Astrocyte (in vitro differentiated cells and primary cell): ENCODE measurements at regions not wholly inside any gene's neighbourhood (a gene's known extent, or its start where the extent isn't known, plus 50 kb on each side); places are given as distances from the start of the nearest gene placed in this dataset.

Experiments used
- DNase-seq: peaks from one replicate; pipeline ENCODE4 v3.0.0-alpha.2; 2010; ENCODE audit warnings: low read depth
- FAIRE-seq: peaks from 2 replicates; lab custom pipeline; 2011; peaks lifted over from hg19 to GRCh38; lab: Jason Lieb, UNC
- H2AFZ ChIP-seq: 2 replicates; pipeline ENCODE4 v1.6.0; 2012; ENCODE audit warnings: low read depth, low read length, inconsistent platforms
- H3K27ac ChIP-seq: 2 replicates; pipeline ENCODE4 v1.5.1; 2011; ENCODE audit warnings: low read depth, low read length, inconsistent platforms
- H3K27me3 ChIP-seq: 2 replicates; pipeline ENCODE4 v1.6.0; 2011; ENCODE audit warnings: low read length, inconsistent platforms; ENCODE audit not compliant: insufficient read depth
- H3K36me3 ChIP-seq: 2 replicates; pipeline ENCODE4 v1.5.1; 2011; ENCODE audit warnings: low read length, inconsistent platforms; ENCODE audit not compliant: insufficient read depth
- H3K4me1 ChIP-seq: 2 replicates; pipeline ENCODE4 v1.5.1; 2011; ENCODE audit warnings: low read length, inconsistent platforms; ENCODE audit not compliant: insufficient read depth
- H3K4me2 ChIP-seq: 2 replicates; pipeline ENCODE4 v1.6.0; 2012; ENCODE audit warnings: low read length, inconsistent platforms
- H3K4me3 ChIP-seq: 2 replicates; pipeline ENCODE4 v1.5.1; 2011; ENCODE audit warnings: low read depth, mild to moderate bottlenecking, low read length, inconsistent platforms; ENCODE audit not compliant: insufficient read depth
- H3K79me2 ChIP-seq: 2 replicates; pipeline ENCODE4 v1.6.0; 2012; ENCODE audit warnings: mild to moderate bottlenecking, low read length, inconsistent platforms; ENCODE audit not compliant: insufficient read depth
- H3K9ac ChIP-seq: 2 replicates; pipeline ENCODE4 v1.6.0; 2012; ENCODE audit warnings: mild to moderate bottlenecking, low read length, inconsistent platforms
- H3K9me3 ChIP-seq: 2 replicates; pipeline ENCODE4 v1.5.1; 2012; ENCODE audit warnings: low read depth, mild to moderate bottlenecking, low read length, inconsistent platforms; ENCODE audit not compliant: insufficient read depth
- H4K20me1 ChIP-seq: 2 replicates; pipeline ENCODE4 v1.6.0; 2012; ENCODE audit warnings: low read length, inconsistent platforms; ENCODE audit not compliant: insufficient read depth
- H3K27ac Mint-ChIP-seq: one replicate; pipeline ENCODE4 v1.8.0; 2021; ENCODE audit warnings: mild to moderate bottlenecking, mixed read lengths; ENCODE audit not compliant: unreplicated experiment
- H3K27me3 Mint-ChIP-seq: one replicate; pipeline ENCODE4 v1.8.0; 2021; ENCODE audit warnings: low read depth, mixed read lengths; ENCODE audit not compliant: unreplicated experiment
- H3K36me3 Mint-ChIP-seq: one replicate; pipeline ENCODE4 v1.8.0; 2021; ENCODE audit warnings: low read depth, mixed read lengths; ENCODE audit not compliant: unreplicated experiment
- H3K4me1 Mint-ChIP-seq: one replicate; pipeline ENCODE4 v1.8.0; 2021; ENCODE audit warnings: low read depth, mixed read lengths; ENCODE audit not compliant: unreplicated experiment
- H3K4me3 Mint-ChIP-seq: one replicate; pipeline ENCODE4 v1.8.0; 2021; ENCODE audit warnings: mild to moderate bottlenecking, moderate library complexity, mixed read lengths; ENCODE audit not compliant: unreplicated experiment
- H3K9me3 Mint-ChIP-seq: one replicate; pipeline ENCODE4 v1.8.0; 2021; ENCODE audit warnings: mild to moderate bottlenecking, mixed read lengths; ENCODE audit not compliant: unreplicated experiment
- EZH2 ChIP-seq: IDR thresholded peaks from 2 replicates; pipeline ENCODE4 v1.6.1; 2012; ENCODE audit warnings: mild to moderate bottlenecking, low read length, inconsistent platforms; ENCODE audit not compliant: insufficient read depth
- TF ChIP-seq, protein P1 (sequence below): IDR thresholded peaks from 2 replicates; pipeline ENCODE4 v1.5.1; 2011; ENCODE audit warnings: low read depth, mild to moderate bottlenecking, inconsistent platforms, low read length, moderate library complexity; ENCODE audit not compliant: insufficient read depth

- peaks cover 10% of the 10 kb centered on the region for H3K4me1 ChIP-seq
- no peak overlapping the region for H3K4me2 ChIP-seq
- H4K20me1 ChIP-seq, result no peaks in the 10 kb centered on the region
- peak overlapping the region; percentile 74 for H3K27ac Mint-ChIP-seq
- no peak overlapping the region for H3K4me3 Mint-ChIP-seq
- H3K27me3 ChIP-seq, result no peaks in the 10 kb centered on the region
- H3K9ac ChIP-seq, result no peak overlapping the region
- H2AFZ ChIP-seq, result peak overlapping the region; percentile 14
- TF ChIP-seq EZH2, result no peak
- TF ChIP-seq, protein P1, sequence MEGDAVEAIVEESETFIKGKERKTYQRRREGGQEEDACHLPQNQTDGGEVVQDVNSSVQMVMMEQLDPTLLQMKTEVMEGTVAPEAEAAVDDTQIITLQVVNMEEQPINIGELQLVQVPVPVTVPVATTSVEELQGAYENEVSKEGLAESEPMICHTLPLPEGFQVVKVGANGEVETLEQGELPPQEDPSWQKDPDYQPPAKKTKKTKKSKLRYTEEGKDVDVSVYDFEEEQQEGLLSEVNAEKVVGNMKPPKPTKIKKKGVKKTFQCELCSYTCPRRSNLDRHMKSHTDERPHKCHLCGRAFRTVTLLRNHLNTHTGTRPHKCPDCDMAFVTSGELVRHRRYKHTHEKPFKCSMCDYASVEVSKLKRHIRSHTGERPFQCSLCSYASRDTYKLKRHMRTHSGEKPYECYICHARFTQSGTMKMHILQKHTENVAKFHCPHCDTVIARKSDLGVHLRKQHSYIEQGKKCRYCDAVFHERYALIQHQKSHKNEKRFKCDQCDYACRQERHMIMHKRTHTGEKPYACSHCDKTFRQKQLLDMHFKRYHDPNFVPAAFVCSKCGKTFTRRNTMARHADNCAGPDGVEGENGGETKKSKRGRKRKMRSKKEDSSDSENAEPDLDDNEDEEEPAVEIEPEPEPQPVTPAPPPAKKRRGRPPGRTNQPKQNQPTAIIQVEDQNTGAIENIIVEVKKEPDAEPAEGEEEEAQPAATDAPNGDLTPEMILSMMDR, result no peak
- no peaks in the 10 kb centered on the region for H3K36me3 ChIP-seq
- H3K9me3 ChIP-seq, result no peaks in the 10 kb centered on the region
- FAIRE-seq (no peak), DNase-seq (peak; percentile 30)
- no peaks in the 10 kb centered on the region for H3K27me3 Mint-ChIP-seq
- H3K79me2 ChIP-seq, result no peaks in the 10 kb centered on the region
- no peak overlapping the region for H3K4me3 ChIP-seq
- H3K27ac ChIP-seq, result no peak overlapping the region
- peaks cover 32% of the 10 kb centered on the region for H3K4me1 Mint-ChIP-seq
- no peaks in the 10 kb centered on the region for H3K36me3 Mint-ChIP-seq
- H3K9me3 Mint-ChIP-seq, result peaks cover 2% of the 10 kb centered on the region
Observed at GRCh38 chr3:88812576-88812975, 294.8 kb upstream of the EPHA3 start.

- H3K4me3 Mint-ChIP-seq, result no peak overlapping the region
- Histone ChIP-seq H3K27me3 (no peaks in the 10 kb centered on the region), H3K36me3 (no peaks in the 10 kb centered on the region), H3K9ac (no peak overlapping the region), H3K27ac (no peak overlapping the region), H2AFZ (no peak overlapping the region), H3K79me2 (no peaks in the 10 kb centered on the region), H3K4me3 (no peak overlapping the region), H3K4me1 (no peaks in the 10 kb centered on the region), H4K20me1 (no peaks in the 10 kb centered on the region), H3K9me3 (no peaks in the 10 kb centered on the region), H3K4me2 (no peak overlapping the region)
- H3K27me3 Mint-ChIP-seq, result no peaks in the 10 kb centered on the region
- H3K27ac Mint-ChIP-seq, result no peak overlapping the region
- peaks cover 2% of the 10 kb centered on the region for H3K9me3 Mint-ChIP-seq
- H3K4me1 Mint-ChIP-seq, result peaks cover 6% of the 10 kb centered on the region
- DNase-seq (no peak), FAIRE-seq (no peak)
- H3K36me3 Mint-ChIP-seq, result no peaks in the 10 kb centered on the region
- TF ChIP-seq EZH2, result no peak
- TF ChIP-seq, protein P1, result no peak
Observed at GRCh38 chr3:88816445-88816844, 291.0 kb upstream of the EPHA3 start.

DNA sequence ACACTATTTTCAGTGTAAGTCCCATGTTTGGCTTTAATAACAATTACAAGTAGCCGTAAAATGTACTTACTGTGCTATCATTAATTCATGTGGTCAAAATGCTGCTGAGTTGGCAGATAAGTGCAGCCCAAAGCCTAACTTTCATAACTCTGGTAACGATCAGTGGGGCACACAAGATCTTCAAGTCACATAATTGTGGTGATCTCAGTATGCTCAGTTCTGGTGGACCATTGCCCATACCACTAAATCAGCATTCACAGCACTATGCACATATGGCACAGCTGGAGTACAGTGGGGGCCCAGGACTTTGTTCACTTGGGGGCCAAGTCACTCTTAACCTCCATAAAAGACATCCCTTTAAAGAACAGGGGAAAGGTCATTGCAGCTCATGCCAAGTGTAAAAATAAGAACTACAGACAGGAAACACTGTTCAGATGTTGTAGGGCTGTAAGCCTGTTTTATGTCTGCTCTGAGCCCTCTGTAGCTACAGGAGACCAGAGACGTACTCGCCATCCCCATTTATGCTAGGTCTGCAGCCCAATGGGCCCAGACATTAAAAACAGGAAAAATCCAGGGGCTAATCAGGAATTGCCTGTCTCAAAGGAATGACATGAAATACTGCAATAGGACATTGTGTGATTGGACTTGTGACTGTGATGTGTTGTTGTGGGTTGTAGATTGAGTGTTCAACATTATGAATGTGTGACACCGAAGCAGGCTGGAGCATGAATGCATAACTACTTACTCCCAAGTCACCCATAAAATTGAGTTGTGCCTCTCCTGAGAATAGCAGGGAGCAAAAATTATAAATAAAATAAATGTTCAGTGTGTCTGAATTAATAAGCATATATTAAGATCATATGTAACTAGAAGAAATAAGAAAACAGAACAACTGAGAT lies 282.5 kb upstream of the EPHA3 start:
- Histone ChIP-seq H3K9ac (no peak overlapping the region), H3K9me3 (no peaks in the 10 kb centered on the region), H2AFZ (no peak overlapping the region), H3K79me2 (no peaks in the 10 kb centered on the region), H4K20me1 (no peaks in the 10 kb centered on the region), H3K4me3 (no peak overlapping the region), H3K27me3 (no peaks in the 10 kb centered on the region), H3K4me1 (no peaks in the 10 kb centered on the region), H3K27ac (no peak overlapping the region), H3K4me2 (no peak overlapping the region), H3K36me3 (no peaks in the 10 kb centered on the region)
- DNase-seq, result peak; percentile 11
- no peak overlapping the region for H3K4me3 Mint-ChIP-seq
- TF ChIP-seq, protein P1, result no peak
- no peak for TF ChIP-seq EZH2
- H3K36me3 Mint-ChIP-seq, result no peaks in the 10 kb centered on the region
- H3K27me3 Mint-ChIP-seq, result no peaks in the 10 kb centered on the region
- no peaks in the 10 kb centered on the region for H3K4me1 Mint-ChIP-seq
- H3K27ac Mint-ChIP-seq, result no peak overlapping the region
- FAIRE-seq, result no peak
- H3K9me3 Mint-ChIP-seq, result no peaks in the 10 kb centered on the region
